GM12872 (cell line): ENCODE measurements at regions not wholly inside any gene's neighbourhood (a gene's known extent, or its start where the extent isn't known, plus 50 kb on each side); places are given as distances from the start of the nearest gene placed in this dataset.

ENCODE experiments used
- CTCF ChIP-seq: IDR thresholded peaks from 3 replicates; pipeline ENCODE4 v1.5.1; 2011; ENCODE audit warnings: low read depth, mild to moderate bottlenecking, low read length, moderate library complexity; ENCODE audit not compliant: insufficient read depth

GRCh38 chr13:76245920-76246319, 609.8 kb downstream of the LMO7 start:
- TF ChIP-seq CTCF = no peak

GRCh38 chr13:76245211-76245610, 609.1 kb downstream of the LMO7 start:
- no peak for TF ChIP-seq CTCF

GRCh38 chr13:76239031-76239680, 603.0 kb downstream of the LMO7 start:
- no peak for TF ChIP-seq CTCF

- no peak for TF ChIP-seq CTCF
Observed at GRCh38 chr13:76231522-76232167, 595.5 kb downstream of the LMO7 start.

GRCh38 chr13:76229281-76229680, 593.2 kb downstream of the LMO7 start:
- no peak for TF ChIP-seq CTCF

- TF ChIP-seq CTCF = no peak
Observed at GRCh38 chr13:76226941-76227340, 590.8 kb downstream of the LMO7 start.

GRCh38 chr13:76225815-76226489, 589.8 kb downstream of the LMO7 start:
- TF ChIP-seq CTCF = no peak
